ENCODE measurements at regions not wholly inside any gene's neighbourhood (a gene's known extent, or its start where the extent isn't known, plus 50 kb on each side); places are given as distances from the start of the nearest gene placed in this dataset.

- no peak for DNase-seq
Observed at GRCh38 chr9:126225611-126226609, 100.7 kb upstream of the MVB12B start.

- DNase-seq: no peak
Observed at GRCh38 chr9:126226991-126227936, 99.4 kb upstream of the MVB12B start.

DNA sequence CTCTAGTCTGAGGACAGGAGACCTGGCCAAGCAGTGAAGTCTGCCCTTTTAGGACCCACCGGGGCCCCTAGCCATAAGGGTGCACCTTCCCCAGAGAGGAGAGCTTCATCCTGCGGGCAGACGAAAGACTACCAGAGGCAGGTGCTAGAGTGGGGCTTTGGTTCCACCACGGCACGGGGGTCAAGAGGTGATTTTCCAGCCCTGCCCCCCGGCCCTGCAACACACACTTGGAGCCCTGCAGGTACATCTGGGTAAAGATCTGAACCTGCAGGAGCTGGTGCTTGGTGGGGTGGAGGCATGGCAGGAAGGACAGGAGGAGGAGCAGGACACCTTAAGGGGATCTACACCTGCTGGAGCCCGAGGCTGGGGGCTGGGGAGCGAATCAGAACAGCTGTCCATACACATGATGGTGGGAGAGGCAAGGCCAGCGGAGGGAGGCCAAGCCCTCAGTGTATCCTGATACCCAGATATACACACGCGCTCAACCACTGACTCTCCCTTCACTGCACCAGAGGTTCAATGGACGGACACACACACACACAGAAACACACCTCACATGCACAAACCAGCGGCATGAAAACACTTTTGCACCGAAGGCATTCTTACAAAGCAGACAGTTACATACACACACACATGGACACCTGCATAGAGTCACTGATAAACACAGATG is 98.4 kb upstream of the MVB12B start:
- DNase-seq: no peak

- peak in 4 of 5 donors; percentile 31 to 48 (median 44) for DNase-seq
Observed at GRCh38 chr9:126228781-126229444, 97.7 kb upstream of the MVB12B start.

- no peak for DNase-seq
Observed at GRCh38 chr9:126229501-126229900, 97.1 kb upstream of the MVB12B start.

DNA sequence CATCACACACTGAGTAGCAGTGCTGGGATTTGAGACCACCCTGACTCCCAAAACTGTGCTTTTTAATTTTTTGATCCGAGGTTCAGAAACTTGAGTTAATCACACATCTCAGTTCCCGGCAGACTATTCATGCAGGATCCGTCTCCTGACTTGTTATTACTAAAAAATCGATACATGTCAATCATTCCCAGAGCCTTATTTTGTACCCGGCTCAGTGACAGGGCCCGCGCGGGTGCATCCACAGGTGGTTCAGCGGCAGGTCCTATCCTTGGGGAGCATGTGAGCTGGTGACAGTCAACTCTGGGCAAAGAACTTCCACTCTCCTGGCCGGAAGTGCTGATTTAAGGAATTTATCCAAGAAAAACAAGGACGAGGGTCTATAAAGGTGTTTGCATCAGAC is 95.9 kb upstream of the MVB12B start:
- DNase-seq: no peak

DNA sequence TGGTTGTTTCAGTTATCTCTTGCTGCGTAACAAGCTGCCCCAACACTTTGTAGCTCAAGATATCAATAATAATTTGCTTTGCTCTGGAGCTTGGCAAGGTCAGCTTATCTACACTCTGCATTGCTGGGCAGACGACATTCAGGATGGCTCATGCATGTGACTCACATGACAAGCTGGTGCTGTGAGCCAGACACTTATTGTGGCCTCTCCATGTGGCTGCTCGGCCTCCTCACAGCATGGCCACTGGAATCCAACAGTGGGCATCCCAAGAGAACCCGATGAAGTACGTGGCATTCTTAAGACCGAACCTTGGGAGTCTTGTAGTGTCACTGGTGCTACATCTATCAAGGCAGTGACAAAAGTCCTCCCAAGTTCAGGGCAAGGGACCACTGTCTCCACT is 94.2 kb upstream of the MVB12B start:
- no peak for DNase-seq

DNA sequence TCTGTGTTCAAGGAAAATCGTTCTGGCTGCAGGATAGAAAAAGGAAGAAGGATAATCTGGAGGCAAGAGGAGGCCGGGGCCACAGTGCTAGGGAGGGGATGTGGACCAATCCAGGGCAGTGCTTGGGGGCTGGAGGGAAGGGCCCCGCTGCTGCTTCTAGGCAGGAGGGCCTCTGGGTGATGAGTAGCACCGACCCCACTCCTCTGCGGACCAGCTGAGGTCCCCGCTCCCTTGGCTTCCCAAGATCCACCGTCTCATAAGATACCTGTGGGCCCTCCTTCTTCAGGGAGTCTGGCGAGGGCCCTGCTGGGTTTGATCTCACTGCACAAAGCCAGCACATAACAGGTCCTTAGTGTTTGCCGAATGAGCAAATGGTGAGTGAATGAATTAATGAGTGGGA is 93.5 kb upstream of the MVB12B start:
- no peak for DNase-seq

- no peak for DNase-seq
Observed at GRCh38 chr9:126233913-126234525, 92.6 kb upstream of the MVB12B start.

DNA sequence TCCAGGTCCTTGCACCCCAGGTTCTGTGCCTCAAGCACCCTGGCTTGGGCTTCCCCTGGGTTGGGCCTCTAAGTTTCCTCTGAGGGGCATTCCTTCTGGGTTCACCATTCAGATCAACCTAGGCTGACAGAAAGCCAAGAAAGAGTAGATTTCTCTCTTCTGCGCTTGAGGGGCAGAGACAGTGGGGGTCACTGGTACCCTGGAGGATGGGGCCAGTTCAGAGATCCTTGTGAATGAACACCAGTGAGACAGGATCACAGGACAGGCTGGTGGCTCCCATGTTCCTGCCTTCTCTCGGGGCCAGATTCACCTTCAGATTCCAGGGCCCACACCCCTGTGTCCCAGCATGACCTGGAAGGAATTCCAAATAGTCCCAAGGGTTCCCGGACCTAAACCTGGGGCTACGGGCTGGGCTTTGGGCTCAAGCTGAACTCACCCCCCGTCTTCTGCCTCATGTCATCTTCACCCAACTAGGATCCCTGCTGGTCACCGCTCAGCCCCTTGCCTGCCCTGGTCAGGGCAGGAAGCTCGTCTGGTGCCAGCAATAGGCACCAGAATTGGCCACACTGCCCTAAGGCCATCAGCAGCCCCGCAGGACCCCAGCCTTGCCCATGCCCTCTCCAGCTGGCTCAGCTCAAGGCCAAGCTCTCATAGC is 91.8 kb upstream of the MVB12B start:
- no peak for DNase-seq

DNA sequence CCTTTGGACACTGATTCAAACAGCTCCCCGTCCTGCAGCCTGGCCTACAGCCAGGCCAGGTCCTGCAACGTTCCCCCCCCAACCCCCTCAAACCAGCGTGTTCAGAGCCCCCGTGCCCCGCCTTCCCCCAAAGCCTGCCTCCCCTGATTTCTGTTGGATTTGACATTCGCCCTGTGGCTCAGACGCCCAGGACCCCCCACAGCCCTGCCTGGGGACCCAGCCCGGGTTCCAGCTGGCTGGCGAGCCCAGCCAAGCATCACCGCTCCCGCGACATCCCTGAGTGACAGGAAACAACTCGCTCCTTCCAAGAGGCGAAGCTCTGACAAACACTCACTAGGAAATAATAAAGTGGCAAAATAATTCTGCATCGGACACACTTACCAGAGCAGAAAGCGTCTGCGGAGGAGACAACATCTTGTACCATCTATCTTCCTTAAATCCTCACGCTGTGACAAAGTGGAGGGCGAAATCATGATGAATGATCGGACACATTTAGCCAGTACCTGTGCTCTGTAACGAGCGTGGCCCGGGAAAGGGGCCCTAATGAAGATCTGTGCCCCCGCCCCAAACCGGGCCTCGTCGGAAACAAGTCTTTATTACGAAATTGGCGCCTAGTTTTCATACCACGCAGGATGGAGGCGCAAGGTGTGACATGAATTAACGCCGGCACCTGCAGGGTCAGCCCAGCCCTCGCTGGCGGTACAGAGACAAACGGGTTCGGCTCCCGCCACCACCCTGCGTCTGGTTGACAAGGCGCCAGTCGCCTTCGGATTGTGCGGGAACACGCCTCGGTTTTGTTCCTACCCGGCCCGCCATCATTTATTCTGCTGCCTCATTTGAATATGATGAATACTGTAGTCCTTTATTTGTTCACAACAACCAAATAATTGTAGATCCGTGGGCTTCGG is 91.0 kb upstream of the MVB12B start:
- DNase-seq: no peak

- DNase-seq: no peak
Observed at GRCh38 chr9:126236273-126236672, 90.4 kb upstream of the MVB12B start.

DNA sequence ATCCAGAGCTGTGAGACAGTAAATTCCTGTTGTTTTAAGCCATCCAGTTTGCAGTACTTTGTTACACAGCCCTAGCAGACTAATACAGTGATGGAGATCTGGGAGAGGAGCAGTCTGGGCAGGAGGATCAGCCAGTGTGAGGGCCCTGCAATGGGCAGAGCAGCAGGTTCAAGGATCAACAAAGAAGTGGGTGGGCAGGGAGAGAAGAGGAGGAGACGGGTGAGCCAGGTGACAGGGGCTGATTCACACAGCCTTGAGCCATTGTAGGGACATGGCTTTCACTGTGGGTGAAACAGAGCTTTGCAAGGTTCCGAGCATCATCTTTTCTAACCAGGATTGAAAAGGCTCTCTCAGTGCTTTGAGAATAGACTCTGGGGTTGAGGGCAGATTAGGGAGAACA is 88.2 kb upstream of the MVB12B start:
- DNase-seq: no peak

DNA sequence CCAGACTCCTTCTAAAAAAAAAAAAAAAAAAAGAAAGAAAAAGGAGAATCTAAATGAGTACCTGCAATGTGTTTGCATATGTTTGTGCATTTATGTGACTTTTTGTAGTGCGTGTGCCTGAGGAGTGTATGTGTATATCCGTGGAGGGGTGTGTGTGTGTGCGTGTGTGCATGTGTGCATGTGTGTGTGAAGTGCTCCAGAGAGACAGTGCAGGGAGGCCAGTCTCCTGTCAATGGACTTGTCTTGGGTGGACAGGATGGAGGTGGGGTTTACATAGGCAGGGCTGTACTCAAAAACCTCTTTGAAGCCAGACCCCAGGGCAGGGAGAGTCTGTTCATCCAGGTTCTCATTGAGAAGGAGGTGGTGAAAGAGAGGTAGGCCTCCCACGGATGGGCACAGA is 87.1 kb upstream of the MVB12B start:
- no peak for DNase-seq

- DNase-seq: no peak
Observed at GRCh38 chr9:126240835-126241234, 85.8 kb upstream of the MVB12B start.

DNA sequence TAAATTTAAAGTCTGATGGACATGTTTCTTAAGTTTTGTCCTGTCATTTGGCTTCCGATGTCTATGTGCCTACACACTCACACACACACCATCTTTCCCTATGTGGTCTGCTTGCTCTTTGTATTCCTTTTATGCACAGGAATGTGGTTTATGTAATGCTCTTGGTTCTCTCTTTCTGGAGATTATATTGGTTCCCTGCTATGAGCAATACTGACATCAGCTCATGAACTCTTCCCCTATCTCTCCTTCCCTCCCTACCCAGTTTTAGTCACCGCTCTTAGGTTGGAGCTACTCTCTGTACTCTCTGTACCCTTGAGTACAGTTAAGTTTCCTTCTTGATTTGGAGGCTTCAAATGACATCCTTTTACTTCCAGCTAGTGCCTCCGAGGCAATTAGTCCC is 77.9 kb upstream of the MVB12B start:
- no peak for DNase-seq

DNA sequence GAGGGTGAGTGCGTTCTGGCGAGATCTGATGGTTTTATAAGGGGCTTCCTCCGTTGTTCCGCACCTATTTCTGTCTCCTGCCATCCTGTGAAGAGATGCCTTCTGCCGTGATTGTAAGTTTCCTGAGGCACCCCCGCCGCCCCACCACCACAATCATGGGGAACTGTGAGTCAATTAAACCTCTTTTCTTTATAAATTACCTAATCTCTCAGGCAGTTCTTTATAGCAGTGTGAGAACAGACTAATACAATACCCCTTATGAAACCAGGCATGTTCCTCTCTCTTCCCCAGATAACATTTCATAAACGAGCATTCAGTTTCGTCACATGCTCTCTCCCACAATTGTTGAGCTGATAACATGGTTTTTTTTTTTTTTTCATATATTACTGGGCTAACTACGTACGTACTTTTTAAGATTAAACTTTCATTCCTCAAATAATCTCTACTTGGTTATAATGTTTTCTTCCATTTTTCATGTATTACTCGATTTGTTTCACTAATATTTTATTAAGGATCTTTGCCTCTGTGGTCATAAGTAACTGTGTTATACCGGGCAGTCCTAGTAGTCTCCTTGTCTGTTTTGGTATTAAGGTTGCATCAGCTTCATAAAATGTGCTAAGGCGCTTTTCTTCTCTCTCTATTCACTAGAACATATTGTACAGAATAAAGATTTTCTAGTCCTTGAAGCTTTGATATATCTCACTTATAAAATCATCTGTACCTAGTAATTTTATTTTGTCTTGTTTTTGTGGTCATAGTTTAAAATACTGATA is 64.9 kb upstream of the MVB12B start:
- DNase-seq: no peak

DNA sequence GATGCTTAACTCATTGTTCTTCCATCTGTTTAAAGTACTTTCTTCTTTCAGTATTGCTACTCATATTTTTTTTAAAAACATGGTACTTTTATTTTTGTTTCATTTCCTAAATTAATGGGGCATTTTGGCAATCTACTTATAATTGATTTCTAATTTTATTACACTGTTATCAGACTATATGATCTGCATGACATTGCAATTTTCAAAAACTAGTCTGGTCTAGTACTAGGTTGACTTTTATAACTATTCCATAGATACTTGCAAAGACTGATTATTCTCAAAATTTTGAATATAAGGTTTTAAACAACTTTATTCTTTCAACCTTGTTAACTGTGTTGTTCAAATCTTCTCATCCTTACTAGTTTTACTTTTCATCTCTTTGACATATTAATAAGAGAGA is 63.9 kb upstream of the MVB12B start:
- DNase-seq: no peak

DNA sequence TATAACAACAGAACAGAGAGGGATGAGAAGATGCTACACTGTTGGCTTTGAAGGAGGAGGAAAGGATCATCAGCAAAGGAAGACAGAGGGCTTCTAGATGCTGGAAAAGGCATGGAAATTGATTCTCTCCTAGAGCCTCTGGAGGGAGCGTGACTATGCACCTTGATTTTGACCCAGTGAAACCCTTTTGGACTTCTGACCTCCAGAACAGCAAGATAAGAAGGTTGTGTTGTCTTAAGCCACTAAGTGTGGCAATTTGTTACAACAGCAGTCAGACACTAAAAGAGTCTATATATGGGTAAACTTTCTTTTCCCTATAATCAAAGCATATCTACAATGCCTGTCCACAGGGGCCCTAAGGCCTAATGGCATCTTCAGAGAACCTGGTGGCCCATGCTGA is 56.1 kb upstream of the MVB12B start:
- no peak for DNase-seq

All from T-helper 1 cell (primary cell).